Epithelial cell of esophagus (primary cell): ENCODE measurements at regions not wholly inside any gene's neighbourhood (a gene's known extent, or its start where the extent isn't known, plus 50 kb on each side); places are given as distances from the start of the nearest gene placed in this dataset.

Source experiments
- DNase-seq: peaks from one replicate; pipeline ENCODE4 v3.0.0; 2010; ENCODE audit warnings: low read depth
- H3K4me3 ChIP-seq: 2 replicates; pipeline ENCODE4 v1.5.1; 2011; ENCODE audit warnings: mild to moderate bottlenecking, low read length, control low read depth
- CTCF ChIP-seq: IDR thresholded peaks from 2 replicates; pipeline ENCODE4 v1.5.1; 2011; ENCODE audit warnings: low read depth, mild to moderate bottlenecking, low read length, control low read depth, inconsistent platforms; ENCODE audit not compliant: insufficient read depth; ENCODE audit errors: missing control alignments

GRCh38 chr6:167653561-167653960 lies 173.2 kb upstream of the AFDN start:
- no peak overlapping the region for H3K4me3 ChIP-seq
- no peak for TF ChIP-seq CTCF
- no peak for DNase-seq

DNA sequence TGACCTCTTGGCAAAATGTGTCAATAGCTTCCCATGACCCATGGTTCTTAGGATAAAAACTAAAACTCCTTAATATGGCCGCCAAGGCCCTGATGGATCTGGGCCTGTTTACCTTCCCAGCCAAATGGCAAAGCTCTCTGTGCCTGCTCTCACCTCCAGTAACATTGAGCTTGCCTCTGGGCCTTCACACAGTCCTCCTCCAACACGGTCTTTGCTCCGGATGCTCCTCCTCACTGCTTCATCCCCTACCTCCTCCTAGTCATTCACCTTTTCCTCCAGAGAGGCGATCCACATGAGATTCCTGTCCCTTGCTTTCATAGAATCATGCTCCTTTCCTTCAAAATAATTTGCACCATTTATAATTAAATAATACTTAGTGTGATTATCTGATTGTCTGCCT lies 172.3 kb upstream of the AFDN start:
- DNase-seq, result no peak
- no peak overlapping the region for H3K4me3 ChIP-seq
- TF ChIP-seq CTCF, result no peak

DNA sequence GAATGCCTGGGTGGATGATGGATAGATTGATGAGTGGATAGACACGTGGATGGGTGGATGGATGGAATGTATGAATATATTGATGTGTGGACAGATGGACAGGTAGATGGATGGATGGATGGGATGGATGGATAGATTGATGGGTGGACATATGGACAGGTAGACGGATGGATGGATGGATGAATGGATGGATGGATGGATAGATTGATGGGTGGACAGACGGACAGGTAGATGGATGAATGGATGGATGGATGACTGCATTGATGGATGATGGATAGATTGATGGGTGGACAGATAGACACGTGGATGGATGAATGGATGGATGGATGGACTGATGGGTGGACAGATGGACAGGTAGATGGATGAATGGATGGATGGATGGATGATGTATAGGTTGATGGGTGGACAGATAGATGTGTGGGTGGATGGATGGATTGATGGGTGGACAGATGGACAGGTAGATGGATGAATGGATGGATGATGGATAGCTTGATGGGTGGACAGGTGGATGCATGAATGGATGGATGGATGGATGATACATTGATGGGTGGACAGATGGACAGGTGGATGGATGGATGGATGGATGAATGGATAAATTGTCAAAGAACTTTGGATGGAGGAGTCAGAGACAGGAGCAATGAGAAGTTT lies 171.4 kb upstream of the AFDN start:
- DNase-seq, result no peak
- no peak overlapping the region for H3K4me3 ChIP-seq
- TF ChIP-seq CTCF, result no peak

DNA sequence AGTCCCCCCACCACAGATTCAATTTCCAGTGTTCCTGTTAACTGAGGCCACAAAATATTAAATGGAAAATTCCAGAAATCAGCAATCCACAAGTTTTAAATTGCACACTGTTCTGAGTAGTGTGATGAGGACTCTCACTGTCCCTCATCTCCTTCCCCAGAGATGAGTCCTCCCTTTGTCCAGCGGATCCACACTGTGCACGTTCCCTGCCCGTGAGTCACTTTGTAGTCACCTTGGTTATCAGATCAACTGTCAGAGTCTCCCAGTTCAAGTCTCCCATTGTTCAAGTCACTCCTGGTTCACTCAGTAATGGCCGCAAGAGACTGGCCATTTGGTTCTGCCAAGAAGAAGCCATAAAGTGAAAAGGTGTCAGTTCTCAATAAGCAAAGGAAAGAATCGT lies 168.6 kb upstream of the AFDN start:
- TF ChIP-seq CTCF, result no peak
- no peak for DNase-seq
- no peak overlapping the region for H3K4me3 ChIP-seq

- no peak for DNase-seq
- no peak for TF ChIP-seq CTCF
- H3K4me3 ChIP-seq, result no peak overlapping the region
Observed at GRCh38 chr6:167659046-167659445, 167.7 kb upstream of the AFDN start.

DNA sequence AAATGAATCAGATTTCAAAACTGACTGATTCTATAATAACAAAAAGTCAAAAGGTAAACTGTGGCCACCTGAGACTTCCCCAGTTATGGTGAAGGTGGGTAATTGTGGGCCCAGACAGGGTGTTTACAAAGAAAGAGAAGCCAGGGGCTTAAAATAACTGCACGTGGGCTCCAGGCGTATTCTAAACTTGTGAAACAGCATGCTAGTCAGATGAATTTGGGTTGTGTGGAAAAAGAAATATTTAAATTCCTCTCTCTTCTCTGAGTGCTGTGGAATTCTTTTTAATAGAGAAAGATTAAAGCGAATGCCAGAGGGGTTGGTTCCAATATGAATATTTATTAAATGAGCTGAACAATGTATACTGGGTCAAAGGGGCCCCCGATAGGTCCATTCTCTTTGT lies 166.3 kb upstream of the AFDN start:
- H3K4me3 ChIP-seq, result no peak overlapping the region
- DNase-seq, result no peak
- TF ChIP-seq CTCF, result no peak

GRCh38 chr6:167660944-167661551 lies 165.7 kb upstream of the AFDN start:
- TF ChIP-seq CTCF, result no peak
- H3K4me3 ChIP-seq, result no peak overlapping the region
- DNase-seq, result no peak
